Activated CD4-positive, alpha-beta T cell treated with anti-CD3 and anti-CD28 coated beads, Interleukin-2, amount 10 ng/mL, durations not matched to agents 7 days and 5 days (primary cell): ENCODE measurements at regions not wholly inside any gene's neighbourhood (a gene's known extent, or its start where the extent isn't known, plus 50 kb on each side); places are given as distances from the start of the nearest gene placed in this dataset.
"Not testable (repeated sequence)": the region's sequence is repeated elsewhere in the genome, so short reads cannot be mapped to it uniquely, and the experiment has no call there.

Experiments
- CTCF ChIA-PET: fragments of 350-600 bp; sonication (Branson Sonifier 250); formaldehyde crosslinking; loops from one replicate; lab custom pipeline; 2021; ENCODE audit warnings: antibody characterized with exemption; lab: Charles Lee
- POLR2A ChIA-PET: fragments of 350-600 bp; sonication (Branson Sonifier 250); formaldehyde crosslinking; loops from one replicate; lab custom pipeline; 2021; ENCODE audit warnings: antibody characterized with exemption; lab: Charles Lee
- DNase-seq: peaks from one replicate; pipeline ENCODE4 v3.0.0-alpha.2; 2020
- H3K27ac Mint-ChIP-seq: one replicate; pipeline ENCODE4 v1.8.0; 2021; ENCODE audit warnings: mild to moderate bottlenecking, moderate library complexity, mixed read lengths
- H3K27me3 Mint-ChIP-seq: one replicate; pipeline ENCODE4 v1.8.0; 2021; ENCODE audit warnings: mixed read lengths
- H3K36me3 Mint-ChIP-seq: one replicate; pipeline ENCODE4 v1.8.0; 2021; ENCODE audit warnings: low read depth, mixed read lengths
- H3K4me1 Mint-ChIP-seq: one replicate; pipeline ENCODE4 v1.8.0; 2021; ENCODE audit warnings: mixed read lengths
- H3K4me3 Mint-ChIP-seq: one replicate; pipeline ENCODE4 v1.8.0; 2021; ENCODE audit warnings: mild to moderate bottlenecking, moderate library complexity, mixed read lengths
- H3K9me3 Mint-ChIP-seq: one replicate; pipeline ENCODE4 v1.8.0; 2021; ENCODE audit warnings: mixed read lengths

GRCh38 chrX:5674036-5674435 lies 554.6 kb downstream of the NLGN4X start:
- Mint-ChIP-seq H3K27ac (no peak overlapping the region), H3K27me3 (no peaks in the 10 kb centered on the region), H3K4me3 (no peak overlapping the region), H3K9me3 (peaks cover 6% of the 10 kb centered on the region), H3K4me1 (no peaks in the 10 kb centered on the region), H3K36me3 (no peaks in the 10 kb centered on the region)
- ChIA-PET CTCF (no interaction called here), POLR2A (no interaction called here)
- no peak for DNase-seq

- Mint-ChIP-seq H3K27me3 (no peaks in the 10 kb centered on the region), H3K4me1 (no peaks in the 10 kb centered on the region), H3K9me3 (peaks cover 6% of the 10 kb centered on the region), H3K36me3 (no peaks in the 10 kb centered on the region), H3K27ac (no peak overlapping the region), H3K4me3 (no peak overlapping the region)
- ChIA-PET POLR2A (no interaction called here), CTCF (interaction anchor here (0.6 kb wide), 1 partner anchor 32 kb away, joined by 3 read pairs; no protein-coding TSS in a partner anchor)
- no peak for DNase-seq
Observed at GRCh38 chrX:5672099-5672498, 556.6 kb downstream of the NLGN4X start.

GRCh38 chrX:5666689-5667088 lies 562.0 kb downstream of the NLGN4X start:
- H3K36me3 Mint-ChIP-seq, H3K27ac Mint-ChIP-seq, H3K4me3 Mint-ChIP-seq, CTCF ChIA-PET, H3K27me3 Mint-ChIP-seq, DNase-seq, H3K9me3 Mint-ChIP-seq, POLR2A ChIA-PET, H3K4me1 Mint-ChIP-seq: not testable (repeated sequence)

GRCh38 chrX:5656544-5656943 lies 572.1 kb downstream of the NLGN4X start:
- CTCF ChIA-PET, result no interaction called here
- Mint-ChIP-seq H3K27me3 (no peaks in the 10 kb centered on the region), H3K4me3 (no peak overlapping the region), H3K4me1 (no peaks in the 10 kb centered on the region), H3K27ac (no peak overlapping the region), H3K9me3 (no peaks in the 10 kb centered on the region), H3K36me3 (no peaks in the 10 kb centered on the region)
- DNase-seq, result no peak
- POLR2A ChIA-PET, result no interaction called here

- ChIA-PET CTCF (no interaction called here), POLR2A (no interaction called here)
- H3K4me1 Mint-ChIP-seq, result no peaks in the 10 kb centered on the region
- no peak overlapping the region for H3K27ac Mint-ChIP-seq
- peaks cover 4% of the 10 kb centered on the region for H3K9me3 Mint-ChIP-seq
- H3K27me3 Mint-ChIP-seq, result no peaks in the 10 kb centered on the region
- H3K36me3 Mint-ChIP-seq, result no peaks in the 10 kb centered on the region
- H3K4me3 Mint-ChIP-seq, result no peak overlapping the region
- no peak for DNase-seq
Observed at GRCh38 chrX:5650904-5651303, 577.8 kb downstream of the NLGN4X start.

GRCh38 chrX:5648941-5649568 lies 579.6 kb downstream of the NLGN4X start:
- H3K36me3 Mint-ChIP-seq, result no peaks in the 10 kb centered on the region
- H3K4me1 Mint-ChIP-seq, result no peaks in the 10 kb centered on the region
- H3K4me3 Mint-ChIP-seq, result no peak overlapping the region
- no peak overlapping the region for H3K27ac Mint-ChIP-seq
- DNase-seq, result no peak
- peaks cover 6% of the 10 kb centered on the region for H3K9me3 Mint-ChIP-seq
- POLR2A ChIA-PET, result no interaction called here
- H3K27me3 Mint-ChIP-seq, result no peaks in the 10 kb centered on the region
- CTCF ChIA-PET, result no interaction called here

- Mint-ChIP-seq H3K27ac (no peak overlapping the region), H3K9me3 (peaks cover 6% of the 10 kb centered on the region), H3K27me3 (no peaks in the 10 kb centered on the region), H3K4me1 (no peaks in the 10 kb centered on the region), H3K4me3 (no peak overlapping the region), H3K36me3 (no peaks in the 10 kb centered on the region)
- POLR2A ChIA-PET, result no interaction called here
- CTCF ChIA-PET, result no interaction called here
- DNase-seq, result no peak
Observed at GRCh38 chrX:5646818-5647217, 581.8 kb downstream of the NLGN4X start.

GRCh38 chrX:5644776-5645175 lies 583.9 kb downstream of the NLGN4X start:
- Mint-ChIP-seq H3K4me1 (no peaks in the 10 kb centered on the region), H3K27me3 (no peaks in the 10 kb centered on the region), H3K36me3 (no peaks in the 10 kb centered on the region), H3K9me3 (peaks cover 6% of the 10 kb centered on the region), H3K4me3 (no peak overlapping the region), H3K27ac (no peak overlapping the region)
- no peak for DNase-seq
- ChIA-PET POLR2A (no interaction called here), CTCF (interaction anchor here (0.6 kb wide), 1 partner anchor 15 kb away, joined by 3 read pairs; no protein-coding TSS in a partner anchor)

- Mint-ChIP-seq H3K4me3 (no peak overlapping the region), H3K9me3 (no peaks in the 10 kb centered on the region), H3K27ac (no peak overlapping the region), H3K4me1 (no peaks in the 10 kb centered on the region), H3K36me3 (no peaks in the 10 kb centered on the region), H3K27me3 (no peaks in the 10 kb centered on the region)
- ChIA-PET CTCF (interaction anchor here (0.6 kb wide), 1 partner anchor 32 kb away, joined by 3 read pairs; no protein-coding TSS in a partner anchor), POLR2A (no interaction called here)
- DNase-seq, result no peak
Observed at GRCh38 chrX:5640071-5640470, 588.6 kb downstream of the NLGN4X start.

GRCh38 chrX:5638572-5638971 lies 590.1 kb downstream of the NLGN4X start:
- Mint-ChIP-seq H3K4me3 (no peak overlapping the region), H3K9me3 (no peaks in the 10 kb centered on the region), H3K4me1 (no peaks in the 10 kb centered on the region), H3K36me3 (no peaks in the 10 kb centered on the region), H3K27me3 (no peaks in the 10 kb centered on the region), H3K27ac (no peak overlapping the region)
- POLR2A ChIA-PET, result no interaction called here
- DNase-seq, result no peak
- CTCF ChIA-PET, result no interaction called here

GRCh38 chrX:5632887-5633286 lies 595.8 kb downstream of the NLGN4X start:
- Mint-ChIP-seq H3K27me3 (no peaks in the 10 kb centered on the region), H3K27ac (no peak overlapping the region), H3K36me3 (no peaks in the 10 kb centered on the region), H3K9me3 (peaks cover 3% of the 10 kb centered on the region), H3K4me1 (no peaks in the 10 kb centered on the region), H3K4me3 (no peak overlapping the region)
- POLR2A ChIA-PET, result no interaction called here
- CTCF ChIA-PET, result no interaction called here
- no peak for DNase-seq

GRCh38 chrX:5632061-5632614 lies 596.5 kb downstream of the NLGN4X start:
- CTCF ChIA-PET, result no interaction called here
- Mint-ChIP-seq H3K4me3 (no peak overlapping the region), H3K27me3 (no peaks in the 10 kb centered on the region), H3K4me1 (no peaks in the 10 kb centered on the region), H3K9me3 (peaks cover 3% of the 10 kb centered on the region), H3K27ac (no peak overlapping the region), H3K36me3 (no peaks in the 10 kb centered on the region)
- DNase-seq, result no peak
- POLR2A ChIA-PET, result no interaction called here

- H3K4me3 Mint-ChIP-seq, result no peak overlapping the region
- H3K27ac Mint-ChIP-seq, result no peak overlapping the region
- POLR2A ChIA-PET, result no interaction called here
- H3K36me3 Mint-ChIP-seq, result no peaks in the 10 kb centered on the region
- H3K4me1 Mint-ChIP-seq, result no peaks in the 10 kb centered on the region
- no peaks in the 10 kb centered on the region for H3K27me3 Mint-ChIP-seq
- CTCF ChIA-PET, result no interaction called here
- no peaks in the 10 kb centered on the region for H3K9me3 Mint-ChIP-seq
- no peak for DNase-seq
Observed at GRCh38 chrX:5617666-5618065, 611.0 kb downstream of the NLGN4X start.

- no peaks in the 10 kb centered on the region for H3K27me3 Mint-ChIP-seq
- no peak for DNase-seq
- peaks cover 3% of the 10 kb centered on the region for H3K9me3 Mint-ChIP-seq
- H3K4me3 Mint-ChIP-seq, result no peak overlapping the region
- ChIA-PET POLR2A (no interaction called here), CTCF (no interaction called here)
- H3K27ac Mint-ChIP-seq, result no peak overlapping the region
- H3K4me1 Mint-ChIP-seq, result no peaks in the 10 kb centered on the region
- H3K36me3 Mint-ChIP-seq, result no peaks in the 10 kb centered on the region
Observed at GRCh38 chrX:5595570-5595969, 633.1 kb downstream of the NLGN4X start.
